DND-41 (cell line): ENCODE measurements at regions not wholly inside any gene's neighbourhood (a gene's known extent, or its start where the extent isn't known, plus 50 kb on each side); places are given as distances from the start of the nearest gene placed in this dataset.

Experiments
- ATAC-seq: fragments of 200-7000 bp; cut with Tn5 transposase; 3 replicates; pipeline ENCODE4 v1.9.1; 2021; ENCODE audit warnings: low read depth; ENCODE audit not compliant: insufficient read depth
- DNase-seq: peaks from one replicate; pipeline ENCODE4 v3.0.0-alpha.2; 2020
- H2AFZ ChIP-seq: 2 replicates; pipeline ENCODE4 v1.6.0; 2012; ENCODE audit warnings: low read depth, low read length
- H3K27ac ChIP-seq: 2 replicates; pipeline ENCODE4 v1.5.1; 2012; ENCODE audit warnings: low read length, inconsistent platforms
- H3K27me3 ChIP-seq: fragments of 200-600 bp; sonication (generic); 2 replicates; pipeline ENCODE4 v1.6.0; 2012; ENCODE audit warnings: low read length, mild to moderate bottlenecking, inconsistent platforms; ENCODE audit not compliant: insufficient read depth, poor library complexity
- H3K36me3 ChIP-seq: 2 replicates; pipeline ENCODE4 v1.5.1; 2012; ENCODE audit warnings: low read length, inconsistent platforms; ENCODE audit not compliant: insufficient read depth
- H3K4me1 ChIP-seq: 2 replicates; pipeline ENCODE4 v1.5.1; 2012; ENCODE audit warnings: mild to moderate bottlenecking, low read length; ENCODE audit not compliant: insufficient read depth
- H3K4me2 ChIP-seq: 2 replicates; pipeline ENCODE4 v1.6.0; 2012; ENCODE audit warnings: mild to moderate bottlenecking, moderate library complexity, low read length, inconsistent platforms; ENCODE audit not compliant: insufficient read depth
- H3K4me3 ChIP-seq, 2 experiments: fragments of 200-600 bp in 1 of 2; shearing (Covaris generic) in 1 of 2; 2 replicates each; pipeline ENCODE4 v1.5.1; 2012 to 2016; ENCODE audit warnings: inconsistent platforms in 2 of 2, low read length in 2 of 2, mild to moderate bottlenecking in 2 of 2, low read depth in 1 of 2, moderate library complexity in 1 of 2
- H3K79me2 ChIP-seq: 2 replicates; pipeline ENCODE4 v1.6.0; 2012; ENCODE audit warnings: low read length, inconsistent platforms; ENCODE audit not compliant: insufficient read depth
- H3K9ac ChIP-seq: 2 replicates; pipeline ENCODE4 v1.6.0; 2012; ENCODE audit warnings: low read depth, mild to moderate bottlenecking, inconsistent platforms, low read length, moderate library complexity
- H3K9me3 ChIP-seq: 2 replicates; pipeline ENCODE4 v1.5.1; 2012; ENCODE audit warnings: low read length, moderate library complexity, mild to moderate bottlenecking, inconsistent platforms; ENCODE audit not compliant: insufficient read depth, severe bottlenecking
- H4K20me1 ChIP-seq: 2 replicates; pipeline ENCODE4 v1.6.0; 2012; ENCODE audit warnings: low read length; ENCODE audit not compliant: insufficient read depth
- EZH2 ChIP-seq: IDR thresholded peaks from 3 replicates; pipeline ENCODE4 v1.6.1; 2012; ENCODE audit warnings: borderline replicate concordance, low read depth, mild to moderate bottlenecking, moderate library complexity, low read length, inconsistent platforms; ENCODE audit not compliant: severe bottlenecking
- TF ChIP-seq, protein P1 (sequence below): IDR thresholded peaks from 2 replicates; pipeline ENCODE4 v1.5.1; 2012; ENCODE audit warnings: borderline replicate concordance, low read length, moderate library complexity, mild to moderate bottlenecking; ENCODE audit not compliant: poor library complexity, severe bottlenecking; ENCODE audit errors: extremely low read depth

DNA sequence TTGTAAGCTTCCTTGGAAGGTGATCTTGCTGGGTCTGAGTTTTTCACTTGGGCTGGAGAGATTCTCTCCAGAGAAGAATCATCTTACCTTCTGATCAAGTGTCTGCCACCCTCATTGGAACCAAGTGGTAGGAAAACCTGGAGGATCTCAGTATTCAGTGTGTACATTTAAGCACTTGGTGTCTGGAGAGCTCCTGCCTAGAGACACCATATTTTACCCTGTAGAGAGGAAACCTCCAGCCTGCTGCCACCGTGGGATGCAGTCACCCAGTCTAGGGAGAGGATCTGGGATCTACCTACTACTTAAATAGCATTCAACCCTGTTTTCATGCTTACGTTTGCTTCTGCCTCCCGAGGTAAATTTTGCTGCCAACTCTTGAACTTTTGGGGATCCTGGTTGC, 274.3 kb downstream of the SV2B start:
- ATAC-seq: no peak
- no peak overlapping the region for H3K9ac ChIP-seq
- H3K9me3 ChIP-seq: no peaks in the 10 kb centered on the region
- no peak overlapping the region for H3K4me3 ChIP-seq
- H3K4me2 ChIP-seq: no peak overlapping the region
- no peaks in the 10 kb centered on the region for H3K36me3 ChIP-seq
- DNase-seq: no peak
- H3K79me2 ChIP-seq: no peaks in the 10 kb centered on the region
- H2AFZ ChIP-seq: no peak overlapping the region
- no peaks in the 10 kb centered on the region for H3K27me3 ChIP-seq
- H4K20me1 ChIP-seq: no peaks in the 10 kb centered on the region
- H3K27ac ChIP-seq: no peak overlapping the region
- H3K4me1 ChIP-seq: no peaks in the 10 kb centered on the region
- no peak for TF ChIP-seq EZH2
- TF ChIP-seq, protein P1, sequence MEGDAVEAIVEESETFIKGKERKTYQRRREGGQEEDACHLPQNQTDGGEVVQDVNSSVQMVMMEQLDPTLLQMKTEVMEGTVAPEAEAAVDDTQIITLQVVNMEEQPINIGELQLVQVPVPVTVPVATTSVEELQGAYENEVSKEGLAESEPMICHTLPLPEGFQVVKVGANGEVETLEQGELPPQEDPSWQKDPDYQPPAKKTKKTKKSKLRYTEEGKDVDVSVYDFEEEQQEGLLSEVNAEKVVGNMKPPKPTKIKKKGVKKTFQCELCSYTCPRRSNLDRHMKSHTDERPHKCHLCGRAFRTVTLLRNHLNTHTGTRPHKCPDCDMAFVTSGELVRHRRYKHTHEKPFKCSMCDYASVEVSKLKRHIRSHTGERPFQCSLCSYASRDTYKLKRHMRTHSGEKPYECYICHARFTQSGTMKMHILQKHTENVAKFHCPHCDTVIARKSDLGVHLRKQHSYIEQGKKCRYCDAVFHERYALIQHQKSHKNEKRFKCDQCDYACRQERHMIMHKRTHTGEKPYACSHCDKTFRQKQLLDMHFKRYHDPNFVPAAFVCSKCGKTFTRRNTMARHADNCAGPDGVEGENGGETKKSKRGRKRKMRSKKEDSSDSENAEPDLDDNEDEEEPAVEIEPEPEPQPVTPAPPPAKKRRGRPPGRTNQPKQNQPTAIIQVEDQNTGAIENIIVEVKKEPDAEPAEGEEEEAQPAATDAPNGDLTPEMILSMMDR: no peak

DNA sequence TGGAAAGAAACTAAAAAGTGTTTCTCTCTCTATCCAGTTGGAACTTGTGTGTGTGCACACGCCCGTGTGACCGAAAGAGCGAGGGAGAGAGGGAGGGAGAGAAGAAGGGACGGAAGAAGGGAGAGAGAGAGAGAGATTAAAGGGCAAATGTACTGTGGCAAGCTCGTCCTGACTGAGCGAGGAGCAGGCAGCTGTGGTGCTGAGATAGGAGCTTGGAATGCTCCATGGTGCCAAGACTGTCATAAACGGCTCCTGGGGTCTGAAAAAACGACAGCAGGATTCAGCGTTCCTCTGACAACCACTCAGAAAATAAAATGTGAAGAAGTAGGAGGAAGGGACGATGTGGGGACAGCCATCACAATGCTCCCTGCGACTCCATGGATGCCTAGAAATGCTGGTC, 276.0 kb downstream of the SV2B start:
- no peaks in the 10 kb centered on the region for H3K9me3 ChIP-seq
- H3K27ac ChIP-seq: no peak overlapping the region
- no peaks in the 10 kb centered on the region for H3K4me1 ChIP-seq
- DNase-seq (no peak), ATAC-seq (no peak)
- H4K20me1 ChIP-seq: no peaks in the 10 kb centered on the region
- no peak for TF ChIP-seq EZH2
- TF ChIP-seq, protein P1: no peak
- H3K9ac ChIP-seq: no peak overlapping the region
- no peaks in the 10 kb centered on the region for H3K79me2 ChIP-seq
- no peak overlapping the region for H2AFZ ChIP-seq
- H3K4me3 ChIP-seq: no peak overlapping the region
- no peaks in the 10 kb centered on the region for H3K36me3 ChIP-seq
- H3K27me3 ChIP-seq: no peaks in the 10 kb centered on the region
- H3K4me2 ChIP-seq: no peak overlapping the region

DNA sequence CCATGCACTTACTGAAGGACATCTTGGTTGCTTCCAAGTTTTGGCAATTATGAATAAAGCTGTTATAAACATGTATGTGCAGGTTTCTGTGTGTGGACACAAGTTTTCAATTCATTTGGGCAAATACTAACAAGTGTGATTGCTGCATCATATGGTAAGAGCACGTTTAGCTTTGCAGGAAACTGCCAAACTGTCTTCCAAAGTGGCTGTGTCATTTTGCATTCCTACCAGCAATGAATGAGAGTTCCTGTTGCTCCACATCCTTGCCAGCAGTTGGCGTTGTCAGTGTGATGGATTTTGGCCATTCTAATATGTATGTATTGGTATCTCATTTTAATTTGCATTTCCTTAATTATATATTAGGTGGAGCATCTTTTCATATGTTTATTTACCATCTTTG, 280.1 kb downstream of the SV2B start:
- Histone ChIP-seq H4K20me1 (no peaks in the 10 kb centered on the region), H3K27ac (no peak overlapping the region), H3K36me3 (no peaks in the 10 kb centered on the region), H3K9me3 (no peaks in the 10 kb centered on the region), H3K4me2 (no peak overlapping the region), H3K4me1 (no peaks in the 10 kb centered on the region), H3K9ac (no peak overlapping the region), H3K27me3 (no peaks in the 10 kb centered on the region), H2AFZ (no peak overlapping the region), H3K4me3 (no peak overlapping the region), H3K79me2 (no peaks in the 10 kb centered on the region)
- DNase-seq (no peak), ATAC-seq (no peak)
- TF ChIP-seq, protein P1: no peak
- no peak for TF ChIP-seq EZH2

DNA sequence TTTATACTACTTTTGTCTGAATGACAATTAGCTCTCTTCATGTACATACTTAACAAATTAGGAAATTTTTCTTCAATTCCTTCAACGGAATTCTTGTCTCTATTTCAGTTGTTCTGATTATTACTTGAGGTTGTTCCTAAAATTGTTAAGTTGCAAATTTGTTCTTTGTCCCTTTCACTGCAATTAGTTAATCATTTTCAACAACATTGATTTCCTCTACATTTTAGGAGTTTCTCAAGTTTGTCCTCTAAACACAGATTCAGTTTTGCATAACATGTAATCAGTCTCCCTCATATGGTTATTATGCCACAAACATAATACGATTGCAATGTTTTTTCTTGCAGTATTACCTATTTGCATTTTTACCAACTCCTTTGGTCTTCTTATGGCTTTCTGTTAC, 283.5 kb downstream of the SV2B start:
- Histone ChIP-seq H3K4me2 (no peak overlapping the region), H3K79me2 (no peaks in the 10 kb centered on the region), H3K9ac (no peak overlapping the region), H3K4me3 (no peak overlapping the region), H3K9me3 (no peaks in the 10 kb centered on the region), H3K36me3 (no peaks in the 10 kb centered on the region), H3K27me3 (no peaks in the 10 kb centered on the region), H3K27ac (no peak overlapping the region), H4K20me1 (no peaks in the 10 kb centered on the region), H2AFZ (no peak overlapping the region), H3K4me1 (no peaks in the 10 kb centered on the region)
- ATAC-seq: no peak
- DNase-seq: no peak
- TF ChIP-seq, protein P1: no peak
- no peak for TF ChIP-seq EZH2
